H1 (cell line): ENCODE measurements at regions not wholly inside any gene's neighbourhood (a gene's known extent, or its start where the extent isn't known, plus 50 kb on each side); places are given as distances from the start of the nearest gene placed in this dataset.

Experiments used
- CTCF ChIA-PET: fragments of 300-600 bp; sonication (Branson Sonifier 250); formaldehyde crosslinking; loops from one replicate; lab custom pipeline; 2021; ENCODE audit not compliant: partially characterized antibody; lab: Charles Lee
- POLR2A ChIA-PET: fragments of 300-600 bp; sonication (Branson Sonifier 250); formaldehyde crosslinking; loops from one replicate; lab custom pipeline; 2021; ENCODE audit warnings: inconsistent platforms; ENCODE audit not compliant: partially characterized antibody; lab: Charles Lee
- DNase-seq, 2 experiments: peaks; one replicate each; pipeline versions ENCODE4 v3.0.0 to v3.0.0-alpha.2; 2010 to 2022; ENCODE audit warnings: low spot score in 2 of 2, low read depth in 1 of 2, mixed read lengths in 1 of 2
- FAIRE-seq: peaks from 2 replicates; lab custom pipeline; 2011; peaks lifted over from hg19 to GRCh38; lab: Jason Lieb, UNC
- H2AFZ ChIP-seq: 2 replicates; pipeline ENCODE4 v1.8.1; 2012; ENCODE audit warnings: low read length, inconsistent platforms
- H2AK5ac ChIP-seq: 2 replicates; pipeline ENCODE4 v1.6.1; 2013; ENCODE audit warnings: low read depth, low read length
- H2BK120ac ChIP-seq: replicated peaks from 2 replicates; pipeline ENCODE3; 2013; ENCODE audit warnings: low read depth, low read length, inconsistent platforms
- H2BK12ac ChIP-seq: 2 replicates; pipeline ENCODE4 v1.6.1; 2013; ENCODE audit warnings: low read depth, low read length
- H2BK15ac ChIP-seq: 2 replicates; pipeline ENCODE4 v1.6.1; 2013; ENCODE audit warnings: low read length
- H2BK20ac ChIP-seq: 2 replicates; pipeline ENCODE4 v1.6.1; 2013; ENCODE audit warnings: low read length
- H2BK5ac ChIP-seq: 2 replicates; pipeline ENCODE4 v1.6.1; 2013; ENCODE audit warnings: low read depth, low read length
- H3K14ac ChIP-seq: 2 replicates; pipeline ENCODE4 v1.6.1; 2013; ENCODE audit warnings: inconsistent platforms; ENCODE audit not compliant: insufficient read length
- H3K18ac ChIP-seq: 2 replicates; pipeline ENCODE4 v1.6.1; 2013; ENCODE audit warnings: low read length; ENCODE audit errors: extremely low read depth
- H3K23ac ChIP-seq: 2 replicates; pipeline ENCODE4 v1.6.1; 2013; ENCODE audit warnings: inconsistent platforms; ENCODE audit not compliant: insufficient read length
- H3K23me2 ChIP-seq: 2 replicates; pipeline ENCODE4 v1.6.1; 2013; ENCODE audit warnings: low read depth, low read length
- H3K27ac ChIP-seq: 2 replicates; pipeline ENCODE4 v1.6.1; 2011; ENCODE audit warnings: low read depth, low read length, inconsistent platforms
- H3K27me3 ChIP-seq, 4 experiments: replicated peaks in 1 of 4; 1 replicate in 1 of 4; 2 replicates in 3 of 4; pipeline versions ENCODE4 v1.6.1 to v1.8.1; 2011 to 2013; ENCODE audit warnings: low read length in 3 of 4, mild to moderate bottlenecking in 3 of 4, inconsistent platforms in 2 of 4, mixed read lengths in 2 of 4, moderate library complexity in 1 of 4; ENCODE audit not compliant: control insufficient read depth in 3 of 4, insufficient read depth in 3 of 4; ENCODE audit errors: extremely low read depth in 1 of 4
- H3K36me3 ChIP-seq, 4 experiments: 2 replicates each; pipeline versions ENCODE4 v1.6.1 to v1.8.1; 2011 to 2013; ENCODE audit warnings: mild to moderate bottlenecking in 4 of 4, low read length in 3 of 4, moderate library complexity in 2 of 4, control low read depth in 1 of 4, inconsistent platforms in 1 of 4; ENCODE audit not compliant: insufficient read depth in 4 of 4, control insufficient read depth in 2 of 4
- H3K4ac ChIP-seq: replicated peaks from 2 replicates; pipeline ENCODE3; 2013; ENCODE audit warnings: low read length, low read depth, mixed read lengths, inconsistent platforms; ENCODE audit not compliant: insufficient read length
- H3K4me1 ChIP-seq, 4 experiments: replicated peaks in 1 of 4; 1 replicate in 1 of 4; 2 replicates in 3 of 4; pipeline versions ENCODE4 v1.6.1 to v1.8.1; 2011 to 2013; ENCODE audit warnings: low read length in 3 of 4, inconsistent platforms in 2 of 4, mixed read lengths in 1 of 4; ENCODE audit not compliant: insufficient read depth in 4 of 4, control insufficient read depth in 3 of 4
- H3K4me2 ChIP-seq, 2 experiments: 2 replicates each; pipeline versions ENCODE4 v1.6.1 to v1.8.1; 2011 to 2013; ENCODE audit warnings: low read depth in 2 of 2, low read length in 2 of 2, control low read depth in 1 of 2, inconsistent platforms in 1 of 2, mild to moderate bottlenecking in 1 of 2; ENCODE audit not compliant: insufficient read depth in 1 of 2
- H3K4me3 ChIP-seq, 4 experiments: fragments of 200-600, 300-600 bp in 1 of 4; sonication (generic), shearing (Covaris generic), sonication (Bioruptor Twin) in 1 of 4; 2 replicates each; pipeline versions ENCODE4 v1.5.1 to v1.8.1; 2011 to 2016; ENCODE audit warnings: low read length in 4 of 4, low read depth in 3 of 4, control low read depth in 2 of 4, inconsistent platforms in 2 of 4, mild to moderate bottlenecking in 2 of 4, mixed read lengths in 1 of 4, moderate library complexity in 1 of 4; ENCODE audit not compliant: insufficient read depth in 2 of 4; ENCODE audit errors: extremely low read depth in 1 of 4
- H3K56ac ChIP-seq: replicated peaks from 2 replicates; pipeline ENCODE3; 2013; ENCODE audit warnings: low read depth, mild to moderate bottlenecking, mixed read lengths, low read length, inconsistent platforms; ENCODE audit not compliant: insufficient read length
- H3K79me1 ChIP-seq: 2 replicates; pipeline ENCODE4 v1.6.1; 2013; ENCODE audit warnings: low read depth, low read length, control low read depth
- H3K79me2 ChIP-seq, 2 experiments: 2 replicates each; pipeline versions ENCODE4 v1.6.1 to v1.8.1; 2012 to 2013; ENCODE audit warnings: low read length in 2 of 2, mild to moderate bottlenecking in 2 of 2, inconsistent platforms in 1 of 2; ENCODE audit not compliant: insufficient read depth in 2 of 2, control insufficient read depth in 1 of 2
- H3K9ac ChIP-seq, 4 experiments: replicated peaks in 1 of 4; 1 replicate in 1 of 4; 2 replicates in 3 of 4; pipeline versions ENCODE4 v1.6.1 to v1.8.1; 2011 to 2013; ENCODE audit warnings: low read depth in 3 of 4, low read length in 3 of 4, control low read depth in 2 of 4, mild to moderate bottlenecking in 2 of 4, moderate library complexity in 2 of 4, inconsistent platforms in 1 of 4; ENCODE audit errors: extremely low read depth in 1 of 4
- H3K9me3 ChIP-seq, 2 experiments: 2 replicates each; pipeline versions ENCODE4 v1.6.1 to v1.8.1; 2012 to 2013; ENCODE audit warnings: mild to moderate bottlenecking in 2 of 2, moderate library complexity in 2 of 2, control low read depth in 1 of 2, inconsistent platforms in 1 of 2, low read depth in 1 of 2, low read length in 1 of 2, mixed read lengths in 1 of 2; ENCODE audit not compliant: insufficient read depth in 2 of 2
- H4K20me1 ChIP-seq, 2 experiments: replicated peaks in 1 of 2; 2 replicates each; pipeline versions ENCODE3 to v1.8.1; 2011 to 2013; ENCODE audit warnings: inconsistent platforms in 2 of 2, low read length in 2 of 2, mild to moderate bottlenecking in 1 of 2; ENCODE audit not compliant: insufficient read depth in 2 of 2, control insufficient read depth in 1 of 2
- H4K5ac ChIP-seq: 2 replicates; pipeline ENCODE4 v1.6.1; 2013; ENCODE audit warnings: low read length, low read depth, mixed read lengths, inconsistent platforms; ENCODE audit not compliant: insufficient read length
- H4K8ac ChIP-seq: 2 replicates; pipeline ENCODE4 v1.8.0; 2013; ENCODE audit warnings: mild to moderate bottlenecking, moderate library complexity, low read length, inconsistent platforms; ENCODE audit not compliant: insufficient read depth; ENCODE audit errors: extremely low read depth
- H4K91ac ChIP-seq: replicated peaks from 2 replicates; pipeline ENCODE3; 2013; ENCODE audit warnings: low read length, mixed read lengths, inconsistent platforms; ENCODE audit not compliant: insufficient read length
- ASH2L ChIP-seq: fragments of 200-600, 300-600 bp; sonication (generic); IDR thresholded peaks from one replicate; pipeline ENCODE4 v1.7.1; 2017; ENCODE audit warnings: low read length
- BCL11A ChIP-seq, 2 experiments: IDR thresholded peaks; one replicate each; pipeline ENCODE4 v1.6.1; 2011; ENCODE audit warnings: low read depth in 2 of 2, low read length in 2 of 2, mild to moderate bottlenecking in 2 of 2
- BRCA1 ChIP-seq: IDR thresholded peaks from 2 replicates; pipeline ENCODE4 v1.6.1; 2012; ENCODE audit warnings: low read depth, low read length, improper control_type of control experiment
- EGR1 ChIP-seq: IDR thresholded peaks from 2 replicates; pipeline ENCODE4 v1.6.1; 2011; ENCODE audit warnings: low read depth, low read length, borderline replicate concordance
- JUN ChIP-seq: IDR thresholded peaks from 2 replicates; pipeline ENCODE4 v1.6.1; 2011; ENCODE audit warnings: low read depth, mild to moderate bottlenecking, improper control_type of control experiment, low read length
- KDM1A ChIP-seq: fragments of 200-600, 300-600 bp; sonication (generic); IDR thresholded peaks from 2 replicates; pipeline ENCODE4 v1.7.1; 2016; ENCODE audit warnings: mild to moderate bottlenecking, low read length, borderline replicate concordance
- NANOG ChIP-seq: IDR thresholded peaks from 2 replicates; pipeline ENCODE4 v1.6.1; 2011; ENCODE audit warnings: low read length, low read depth, mild to moderate bottlenecking, inconsistent platforms; ENCODE audit not compliant: insufficient read depth, poor library complexity, severe bottlenecking
- RAD21 ChIP-seq, 2 experiments: IDR thresholded peaks in 1 of 2; conservative IDR thresholded peaks in 1 of 2; 2 replicates each; pipeline ENCODE4 v1.6.1; 2011; ENCODE audit warnings: low read depth in 2 of 2, low read length in 2 of 2, improper control_type of control experiment in 1 of 2, inconsistent platforms in 1 of 2, mild to moderate bottlenecking in 1 of 2, moderate library complexity in 1 of 2
- SIRT6 ChIP-seq: IDR thresholded peaks from one replicate; pipeline ENCODE4 v1.7.1; 2012; ENCODE audit warnings: low read length, inconsistent platforms
- SP4 ChIP-seq: IDR thresholded peaks from 2 replicates; pipeline ENCODE4 v1.6.1; 2012; ENCODE audit warnings: low read length, inconsistent platforms
- SRF ChIP-seq: IDR thresholded peaks from 2 replicates; pipeline ENCODE4 v1.6.1; 2011; ENCODE audit warnings: mild to moderate bottlenecking, low read depth, low read length, moderate library complexity
- TCF12 ChIP-seq: IDR thresholded peaks from 2 replicates; pipeline ENCODE4 v1.6.1; 2011; ENCODE audit warnings: low read depth, mild to moderate bottlenecking, low read length
- YY1 ChIP-seq: IDR thresholded peaks from 2 replicates; pipeline ENCODE4 v1.6.1; 2011; ENCODE audit warnings: low read depth, mild to moderate bottlenecking, low read length
- WGBS, 2 experiments: shearing (Covaris generic) in 1 of 2; methylation state at CpG; one replicate each; pipeline versions ENCODE4 v1.1.6 to v1.1.7; 2013 to 2015; ENCODE audit warnings: low lambda C conversion rate in 2 of 2, mixed read lengths in 2 of 2, inconsistent platforms in 1 of 2, low coverage in 1 of 2, missing lambda C conversion rate in 1 of 2; ENCODE audit not compliant: insufficient replicate concordance in 2 of 2, insufficient coverage in 1 of 2, insufficient read length in 1 of 2; ENCODE audit errors: extremely low coverage in 1 of 2, missing lambda C conversion rate in 1 of 2; 5-methylcytosine and 5-hydroxymethylcytosine counted together
- TF ChIP-seq, protein P1 (sequence below): IDR thresholded peaks from 2 replicates; pipeline ENCODE4 v1.6.1; 2012; ENCODE audit warnings: low read length, inconsistent platforms

GRCh38 chr12:68416826-68417225 lies 84.7 kb upstream of the MDM1 start:
- H3K23ac ChIP-seq, result no peak overlapping the region
- H3K23me2 ChIP-seq, result no peaks in the 10 kb centered on the region; the same call in 1 of the 2 replicates
- H3K9ac ChIP-seq, result no peak overlapping the region
- no peaks in the 10 kb centered on the region for H3K36me3 ChIP-seq
- no peaks in the 10 kb centered on the region for H3K79me1 ChIP-seq
- no peak overlapping the region for H2AFZ ChIP-seq
- H3K4me2 ChIP-seq, result no peak overlapping the region
- H4K8ac ChIP-seq, result no peak overlapping the region
- no peak overlapping the region for H2BK120ac ChIP-seq
- H3K56ac ChIP-seq, result no peak overlapping the region
- peaks cover 0 to 8% (median 0%) of the 10 kb centered on the region in 4 experiments; a peak in 2 of 7 replicates for H3K4me1 ChIP-seq
- CTCF ChIA-PET, result interaction anchor here (0.6 to 1.7 kb wide), 3 partner anchors 20 to 1680 kb away, joined by 3 to 5 read pairs (median 4); no protein-coding TSS in a partner anchor
- H4K91ac ChIP-seq, result no peak overlapping the region
- H2BK15ac ChIP-seq, result no peak overlapping the region
- no peaks in the 10 kb centered on the region for H4K20me1 ChIP-seq
- DNase-seq (no peak), FAIRE-seq (no peak)
- H3K27ac ChIP-seq, result no peak overlapping the region
- POLR2A ChIA-PET, result no interaction called here
- no peak overlapping the region for H2BK20ac ChIP-seq
- 95% methylated on average over 5 of the region's 5 CpGs; no CpG with 5 or more reads in 1 of the 2 experiments for WGBS, 2 experiments
- H3K27me3 ChIP-seq, result no peaks in the 10 kb centered on the region
- no peak overlapping the region for H3K14ac ChIP-seq
- H3K18ac ChIP-seq, result no peak overlapping the region
- no peak overlapping the region for H2BK12ac ChIP-seq
- H4K5ac ChIP-seq, result no peak overlapping the region
- H3K4me3 ChIP-seq, result no peak overlapping the region
- no peak overlapping the region for H3K4ac ChIP-seq
- H3K9me3 ChIP-seq, result no peaks in the 10 kb centered on the region
- no peak overlapping the region for H2AK5ac ChIP-seq
- no peak overlapping the region for H2BK5ac ChIP-seq
- H3K79me2 ChIP-seq, result no peaks in the 10 kb centered on the region
- TF ChIP-seq, protein P1, sequence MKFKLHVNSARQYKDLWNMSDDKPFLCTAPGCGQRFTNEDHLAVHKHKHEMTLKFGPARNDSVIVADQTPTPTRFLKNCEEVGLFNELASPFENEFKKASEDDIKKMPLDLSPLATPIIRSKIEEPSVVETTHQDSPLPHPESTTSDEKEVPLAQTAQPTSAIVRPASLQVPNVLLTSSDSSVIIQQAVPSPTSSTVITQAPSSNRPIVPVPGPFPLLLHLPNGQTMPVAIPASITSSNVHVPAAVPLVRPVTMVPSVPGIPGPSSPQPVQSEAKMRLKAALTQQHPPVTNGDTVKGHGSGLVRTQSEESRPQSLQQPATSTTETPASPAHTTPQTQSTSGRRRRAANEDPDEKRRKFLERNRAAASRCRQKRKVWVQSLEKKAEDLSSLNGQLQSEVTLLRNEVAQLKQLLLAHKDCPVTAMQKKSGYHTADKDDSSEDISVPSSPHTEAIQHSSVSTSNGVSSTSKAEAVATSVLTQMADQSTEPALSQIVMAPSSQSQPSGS, result no peak
- TF ChIP-seq RAD21 (IDR thresholded peaks at IDR 0.05 in 1 of 2, conservative IDR thresholded peaks at IDR 0.05 in 1 of 2; ENCODE audit: low read depth in 2 of 2, low read length in 2 of 2), result no peak
- no peak for TF ChIP-seq BRCA1
- no peak for TF ChIP-seq KDM1A
- TF ChIP-seq SRF, result no peak
- no peak for TF ChIP-seq YY1
- TF ChIP-seq EGR1, result no peak
- TF ChIP-seq TCF12, result no peak
- TF ChIP-seq SIRT6, result no peak
- TF ChIP-seq SP4, result no peak
- TF ChIP-seq JUN, result no peak
- TF ChIP-seq NANOG, result no peak
- no peak for TF ChIP-seq ASH2L
- no peak for TF ChIP-seq BCL11A (IDR thresholded peaks at IDR 0.05; ENCODE audit: low read depth in 2 of 2, low read length in 2 of 2)
